H1 (cell line): ENCODE measurements at regions not wholly inside any gene's neighbourhood (a gene's known extent, or its start where the extent isn't known, plus 50 kb on each side); places are given as distances from the start of the nearest gene placed in this dataset.

Experiments
- CHD1 ChIP-seq: IDR thresholded peaks from 2 replicates; pipeline ENCODE4 v1.6.1; 2012; ENCODE audit warnings: low read depth, low read length, improper control_type of control experiment
- RXRA ChIP-seq: IDR thresholded peaks from 2 replicates; pipeline ENCODE4 v1.6.1; 2011; ENCODE audit warnings: low read depth, mild to moderate bottlenecking, low read length, moderate library complexity; ENCODE audit not compliant: insufficient read depth
- TF ChIP-seq, protein P1 (sequence below): IDR thresholded peaks from 2 replicates; pipeline ENCODE4 v1.6.1; 2012; ENCODE audit warnings: low read length, inconsistent platforms

DNA sequence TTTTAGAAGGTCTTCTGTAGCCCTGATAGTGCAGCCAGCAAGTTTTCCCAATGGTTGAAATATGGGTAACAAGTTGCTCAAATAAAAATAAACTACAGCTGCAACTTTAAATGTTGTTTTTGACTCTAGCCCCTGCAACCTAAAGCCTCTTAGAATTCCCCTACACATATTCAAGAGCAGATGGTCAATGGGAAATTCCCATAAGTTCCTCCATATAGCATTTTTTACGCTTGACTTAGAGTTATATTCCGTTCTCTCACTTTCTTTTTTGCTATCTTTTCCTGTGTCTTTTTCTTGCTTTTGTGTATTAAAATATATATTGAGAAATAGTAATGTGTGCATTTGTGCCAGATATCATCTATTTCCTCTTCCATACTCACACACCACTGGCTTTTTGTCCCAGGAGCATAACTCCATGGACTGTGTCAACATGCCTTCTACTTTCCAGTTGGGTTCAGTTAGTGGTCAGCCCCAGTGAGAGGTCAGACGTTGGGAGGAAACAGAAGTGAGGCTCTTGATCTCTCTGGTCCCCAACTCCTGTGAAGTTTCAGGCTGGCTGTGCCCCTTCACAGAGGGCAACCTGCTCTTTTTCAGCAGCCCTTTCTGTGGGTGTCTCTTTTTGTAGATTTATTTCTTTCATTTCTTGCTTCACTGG lies 63.3 kb upstream of the TP63 start (continued):
- TF ChIP-seq, protein P1, sequence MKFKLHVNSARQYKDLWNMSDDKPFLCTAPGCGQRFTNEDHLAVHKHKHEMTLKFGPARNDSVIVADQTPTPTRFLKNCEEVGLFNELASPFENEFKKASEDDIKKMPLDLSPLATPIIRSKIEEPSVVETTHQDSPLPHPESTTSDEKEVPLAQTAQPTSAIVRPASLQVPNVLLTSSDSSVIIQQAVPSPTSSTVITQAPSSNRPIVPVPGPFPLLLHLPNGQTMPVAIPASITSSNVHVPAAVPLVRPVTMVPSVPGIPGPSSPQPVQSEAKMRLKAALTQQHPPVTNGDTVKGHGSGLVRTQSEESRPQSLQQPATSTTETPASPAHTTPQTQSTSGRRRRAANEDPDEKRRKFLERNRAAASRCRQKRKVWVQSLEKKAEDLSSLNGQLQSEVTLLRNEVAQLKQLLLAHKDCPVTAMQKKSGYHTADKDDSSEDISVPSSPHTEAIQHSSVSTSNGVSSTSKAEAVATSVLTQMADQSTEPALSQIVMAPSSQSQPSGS: no peak
- no peak for TF ChIP-seq RXRA
- TF ChIP-seq CHD1: no peak
